Right renal cortex interstitium (tissue), 3 donors: ENCODE measurements at regions not wholly inside any gene's neighbourhood (a gene's known extent, or its start where the extent isn't known, plus 50 kb on each side); places are given as distances from the start of the nearest gene placed in this dataset.

Experiments
- DNase-seq, 3 donors: peaks; one replicate each; pipeline ENCODE4 v3.0.0-alpha.2; 2013; ENCODE audit warnings: low read depth in 3 of 3, low spot score in 2 of 3

DNA sequence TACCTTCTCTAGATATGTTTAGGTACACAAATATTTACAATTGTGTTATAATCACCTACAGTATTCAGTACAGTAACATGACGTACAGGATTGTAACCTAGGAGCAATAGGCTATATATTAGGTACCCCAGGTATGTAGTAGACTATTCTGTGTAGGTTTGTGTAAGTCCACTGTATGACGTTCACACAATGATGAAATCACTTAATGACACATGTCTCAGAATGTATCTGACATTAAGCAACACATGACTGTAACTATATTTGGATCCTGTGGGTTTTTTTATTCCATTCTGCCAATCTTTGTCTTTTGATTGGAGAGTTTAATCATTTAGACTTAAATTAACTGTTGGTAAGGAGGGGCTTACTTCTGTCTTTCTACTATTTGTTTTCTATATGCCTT, 52.1 kb downstream of the STYXL2 start:
- no peak for DNase-seq

GRCh38 chr1:167146903-167147539, 53.1 kb downstream of the STYXL2 start:
- no peak for DNase-seq

DNA sequence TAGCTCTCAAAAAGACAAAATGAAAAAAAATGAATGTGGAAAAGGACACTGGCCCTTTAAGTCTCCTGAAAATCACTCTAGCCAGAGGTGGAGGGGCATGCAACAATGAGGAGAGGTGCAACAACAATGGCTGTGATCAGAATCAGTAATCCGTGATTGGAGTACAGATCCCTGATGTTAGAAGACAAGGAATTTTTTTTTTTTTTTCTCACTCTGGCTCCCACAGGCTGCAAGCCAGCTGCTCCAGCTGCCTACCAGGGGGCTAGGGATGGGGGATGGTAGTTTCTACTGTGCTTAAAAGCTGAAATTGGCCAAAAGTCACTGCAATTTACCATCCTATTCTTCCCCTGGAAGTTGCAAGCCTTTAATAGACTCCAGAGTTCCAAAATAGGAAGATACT, 54.5 kb downstream of the STYXL2 start:
- no peak for DNase-seq

- DNase-seq, result no peak
Measured at GRCh38 chr1:167149793-167150491, 56.1 kb downstream of the STYXL2 start.

- no peak for DNase-seq
Measured at GRCh38 chr1:167150492-167150833, 56.6 kb downstream of the STYXL2 start.

GRCh38 chr1:167152192-167152876, 58.5 kb downstream of the STYXL2 start:
- no peak for DNase-seq

DNA sequence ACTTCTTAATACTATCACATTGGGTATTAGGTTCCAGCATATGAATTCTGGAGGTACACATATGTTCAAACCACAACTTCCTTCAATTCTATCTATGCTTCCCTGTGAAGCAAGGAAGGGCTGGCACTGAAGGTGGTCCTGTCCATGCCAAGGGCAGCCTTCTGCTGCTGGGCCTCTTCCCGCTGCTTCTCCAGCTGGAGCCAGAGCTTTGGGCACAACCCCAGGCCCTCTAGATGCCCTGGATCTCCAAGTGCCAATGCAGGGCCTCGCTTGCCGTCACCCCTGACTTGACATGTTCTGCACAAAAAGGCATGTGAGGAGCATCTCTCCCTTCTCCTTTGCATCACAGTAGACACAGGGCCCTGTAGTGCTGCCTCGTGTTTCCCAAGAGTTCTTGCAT, 62.6 kb downstream of the STYXL2 start:
- DNase-seq, result no peak

DNA sequence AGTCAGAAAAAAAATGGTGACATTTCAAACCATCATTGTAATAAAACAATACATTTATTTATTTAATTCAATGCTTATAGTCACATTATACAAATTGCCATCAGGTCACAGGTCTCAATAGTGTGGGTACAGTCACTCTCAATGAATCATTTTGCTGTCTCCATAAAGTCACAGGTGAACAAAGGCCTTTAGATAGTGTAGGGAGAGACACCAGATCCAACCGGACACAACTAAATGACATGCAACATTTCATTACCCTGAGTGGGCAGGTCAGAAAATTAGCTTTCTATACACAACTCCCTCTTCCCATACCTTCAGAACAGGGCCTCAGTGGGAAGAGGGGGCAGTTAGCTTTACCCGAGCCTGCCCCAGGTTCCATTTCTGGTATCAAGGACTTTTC, 63.2 kb downstream of the STYXL2 start:
- DNase-seq, result no peak

- no peak for DNase-seq
Measured at GRCh38 chr1:167158111-167158812, 62.4 kb upstream of the POU2F1 start.

GRCh38 chr1:167158813-167159275, 61.8 kb upstream of the POU2F1 start:
- DNase-seq, result no peak

GRCh38 chr1:167159782-167160181, 60.9 kb upstream of the POU2F1 start:
- no peak for DNase-seq

DNA sequence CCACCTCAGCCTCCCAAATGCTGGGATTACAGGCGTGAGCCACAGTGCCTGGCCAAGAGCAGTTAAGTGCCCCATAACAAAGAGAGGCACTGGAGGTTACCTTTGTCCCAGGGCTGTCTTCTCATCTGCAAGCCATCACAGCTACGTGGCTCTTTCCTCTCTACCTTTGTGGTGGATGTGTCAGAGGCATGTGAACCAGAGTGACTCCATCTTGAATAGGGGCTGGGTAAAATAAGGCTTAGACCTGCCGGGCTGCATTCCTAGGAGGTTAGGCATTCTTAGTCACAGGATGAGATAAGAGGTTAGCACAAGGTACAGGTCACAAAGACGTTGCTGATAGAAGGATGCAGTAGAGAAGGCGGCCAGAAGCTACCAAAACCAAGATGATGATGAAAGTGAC, 59.4 kb upstream of the POU2F1 start:
- DNase-seq, result no peak

DNA sequence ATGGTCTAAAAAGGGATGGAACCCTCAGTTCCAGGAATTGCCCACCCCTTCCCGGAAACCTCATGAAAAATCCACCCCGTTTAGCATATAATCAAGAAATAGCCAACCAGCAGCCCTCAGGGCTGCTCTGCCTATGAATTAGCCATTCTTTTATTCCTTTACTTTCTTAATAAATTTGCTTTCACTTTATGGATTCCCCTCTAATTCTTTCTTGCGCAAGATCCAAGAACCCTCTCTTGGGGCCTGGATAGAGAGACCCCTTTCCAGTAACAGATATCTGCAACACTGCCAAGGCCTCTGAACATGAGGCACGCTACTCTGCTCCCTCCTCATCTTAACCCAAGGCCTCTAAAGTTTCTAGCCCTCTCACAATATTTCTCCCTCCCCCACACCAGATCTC, 58.9 kb upstream of the POU2F1 start:
- DNase-seq, result no peak

GRCh38 chr1:167165219-167165618, 55.5 kb upstream of the POU2F1 start:
- DNase-seq, result no peak

GRCh38 chr1:167165948-167166689, 54.6 kb upstream of the POU2F1 start:
- DNase-seq, result peak in 2 of 3 donors; percentile 31 to 77

DNA sequence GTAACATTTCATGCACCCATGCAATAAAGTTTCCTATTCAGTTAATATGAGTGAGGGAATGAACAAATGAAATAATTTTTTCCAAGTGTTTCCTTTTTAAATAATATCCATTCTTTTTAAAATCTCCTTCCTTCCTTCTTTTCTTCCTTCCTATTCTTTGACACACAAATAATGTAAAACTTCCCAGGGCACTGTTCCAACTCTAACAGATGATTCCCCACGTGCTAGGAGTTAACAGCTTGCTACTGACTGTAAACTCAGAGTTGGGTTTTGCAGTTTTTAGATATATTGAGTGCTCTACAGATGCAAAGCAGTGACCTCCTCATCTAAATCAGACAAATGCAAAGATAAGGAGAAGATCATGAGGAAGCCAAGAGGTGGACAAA, 54.0 kb upstream of the POU2F1 start:
- DNase-seq, result no peak

- no peak for DNase-seq
Measured at GRCh38 chr1:167168424-167168823, 52.3 kb upstream of the POU2F1 start.

GRCh38 chr1:167169642-167170041, 51.0 kb upstream of the POU2F1 start:
- DNase-seq, result no peak
